ENCODE measurements at regions not wholly inside any gene's neighbourhood (a gene's known extent, or its start where the extent isn't known, plus 50 kb on each side); places are given as distances from the start of the nearest gene placed in this dataset.

- no peak overlapping the region for H3K4me3 ChIP-seq
- no peak overlapping the region for H3K27ac ChIP-seq
- H3K9me3 ChIP-seq = no peaks in the 10 kb centered on the region
- ATAC-seq = no peak
- WGBS, 2 donors (ENCODE audit: low coverage in 1 of 2) = 67 to 72% methylated on average over 5 of the region's 5 CpGs
- no peaks in the 10 kb centered on the region for H3K4me1 ChIP-seq
- H3K27me3 ChIP-seq = no peaks in the 10 kb centered on the region
- TF ChIP-seq EP300 (IDR thresholded peaks at IDR 0.05) = no peak
- no peak for TF ChIP-seq CTCF (IDR thresholded peaks at IDR 0.05)
- TF ChIP-seq POLR2A (IDR thresholded peaks at IDR 0.05) = no peak
- no peak for TF ChIP-seq POLR2AphosphoS5 (IDR thresholded peaks at IDR 0.05)
- no peaks in the 10 kb centered on the region for H3K36me3 ChIP-seq
Measured at GRCh38 chr4:111556141-111556781, 589.0 kb upstream of the FAM241A start.

GRCh38 chr4:111556851-111557250 is 588.4 kb upstream of the FAM241A start:
- WGBS, 2 donors (ENCODE audit: low coverage in 1 of 2) = 33 to 87% methylated on average over 1 of the region's 1 CpG
- Histone ChIP-seq H3K27ac (no peak overlapping the region), H3K4me1 (no peaks in the 10 kb centered on the region), H3K9me3 (no peaks in the 10 kb centered on the region), H3K27me3 (no peaks in the 10 kb centered on the region), H3K36me3 (no peaks in the 10 kb centered on the region), H3K4me3 (no peak overlapping the region)
- ATAC-seq = no peak
- TF ChIP-seq CTCF (IDR thresholded peaks at IDR 0.05) (no peak), POLR2AphosphoS5 (IDR thresholded peaks at IDR 0.05) (no peak), EP300 (IDR thresholded peaks at IDR 0.05) (no peak), POLR2A (IDR thresholded peaks at IDR 0.05) (no peak)

- H3K36me3 ChIP-seq = no peaks in the 10 kb centered on the region
- no peak overlapping the region for H3K4me3 ChIP-seq
- ATAC-seq = no peak
- no peaks in the 10 kb centered on the region for H3K4me1 ChIP-seq
- H3K9me3 ChIP-seq = peaks cover 0 to 15% (median 0%) of the 10 kb centered on the region in 3 donors
- no peaks in the 10 kb centered on the region for H3K27me3 ChIP-seq
- H3K27ac ChIP-seq = no peak overlapping the region
- TF ChIP-seq POLR2AphosphoS5 (IDR thresholded peaks at IDR 0.05) (no peak), EP300 (IDR thresholded peaks at IDR 0.05) (no peak), CTCF (IDR thresholded peaks at IDR 0.05) (no peak), POLR2A (IDR thresholded peaks at IDR 0.05) (no peak)
- 52 to 67% methylated on average over 2 of the region's 2 CpGs for WGBS, 2 donors (ENCODE audit: low coverage in 1 of 2)
Measured at GRCh38 chr4:111562826-111563225, 582.4 kb upstream of the FAM241A start.

- TF ChIP-seq CTCF (IDR thresholded peaks at IDR 0.05) (no peak), POLR2A (IDR thresholded peaks at IDR 0.05) (no peak), EP300 (IDR thresholded peaks at IDR 0.05) (no peak), POLR2AphosphoS5 (IDR thresholded peaks at IDR 0.05) (no peak)
- H3K27ac ChIP-seq = no peak overlapping the region
- no peaks in the 10 kb centered on the region for H3K4me1 ChIP-seq
- H3K4me3 ChIP-seq = no peak overlapping the region
- WGBS, 2 donors (ENCODE audit: low coverage in 1 of 2) = 37 to 61% methylated on average over 1 of the region's 1 CpG
- no peaks in the 10 kb centered on the region for H3K36me3 ChIP-seq
- no peaks in the 10 kb centered on the region for H3K9me3 ChIP-seq
- H3K27me3 ChIP-seq = no peaks in the 10 kb centered on the region
- ATAC-seq = no peak
Measured at GRCh38 chr4:111572470-111572869, 572.8 kb upstream of the FAM241A start.

- no peaks in the 10 kb centered on the region for H3K36me3 ChIP-seq
- no peak overlapping the region for H3K4me3 ChIP-seq
- H3K4me1 ChIP-seq = no peaks in the 10 kb centered on the region
- no peak for ATAC-seq
- no peak for TF ChIP-seq EP300 (IDR thresholded peaks at IDR 0.05)
- TF ChIP-seq CTCF (IDR thresholded peaks at IDR 0.05) = no peak
- no peak for TF ChIP-seq POLR2A (IDR thresholded peaks at IDR 0.05)
- no peak for TF ChIP-seq POLR2AphosphoS5 (IDR thresholded peaks at IDR 0.05)
- H3K27ac ChIP-seq = no peak overlapping the region
- no peaks in the 10 kb centered on the region for H3K27me3 ChIP-seq
- 31 to 47% methylated on average over 2 of the region's 2 CpGs for WGBS, 2 donors (ENCODE audit: low coverage in 1 of 2)
- H3K9me3 ChIP-seq = no peaks in the 10 kb centered on the region
Measured at GRCh38 chr4:111573386-111573785, 571.9 kb upstream of the FAM241A start.
